Islet precursor cell (in vitro differentiated cells): ENCODE measurements at regions not wholly inside any gene's neighbourhood (a gene's known extent, or its start where the extent isn't known, plus 50 kb on each side); places are given as distances from the start of the nearest gene placed in this dataset.

Experiments used
- DNase-seq: peaks from one replicate; pipeline ENCODE4 v3.0.0-alpha.2; 2018

- no peak for DNase-seq
These were observed 73.6 kb downstream of the FBXO5 start for GRCh38 chr6:152909241-152909640.

GRCh38 chr6:152916035-152916434, 66.8 kb downstream of the FBXO5 start:
- no peak for DNase-seq

GRCh38 chr6:152918991-152919390, 63.9 kb downstream of the FBXO5 start:
- DNase-seq, result no peak

- DNase-seq, result no peak
These were observed 62.8 kb downstream of the FBXO5 start for GRCh38 chr6:152920016-152920415.
